ENCODE measurements at regions not wholly inside any gene's neighbourhood (a gene's known extent, or its start where the extent isn't known, plus 50 kb on each side); places are given as distances from the start of the nearest gene placed in this dataset.

GRCh38 chr4:178681871-178682270, 1239.6 kb upstream of the AGA start:
- no peak for TF ChIP-seq CTCF (conservative IDR thresholded peaks at IDR 0.05; ENCODE audit: low read depth, low read length)
- TF ChIP-seq RCOR1 (IDR thresholded peaks at IDR 0.05; ENCODE audit: insufficient replicate concordance, low read length), result no peak
- TF ChIP-seq RAD21 (IDR thresholded peaks at IDR 0.05; ENCODE audit: low read length), result no peak
- no peak for TF ChIP-seq USF2 (IDR thresholded peaks at IDR 0.05; ENCODE audit: low read depth, low read length)
- TF ChIP-seq POLR2A (IDR thresholded peaks at IDR 0.05; ENCODE audit: low read depth, low read length), result no peak
- no peak for TF ChIP-seq BHLHE40 (IDR thresholded peaks at IDR 0.05; ENCODE audit: low read depth, low read length)
- TF ChIP-seq CEBPB (IDR thresholded peaks at IDR 0.05; ENCODE audit: low read depth, low read length), result no peak

All from IMR-90 (cell line).